GM23248 (cell line): ENCODE measurements at regions not wholly inside any gene's neighbourhood (a gene's known extent, or its start where the extent isn't known, plus 50 kb on each side); places are given as distances from the start of the nearest gene placed in this dataset.
A peak's percentile ranks its signal among the peaks of the same experiment; 100 is the strongest.

Experiments used
- DNase-seq: peaks from one replicate; pipeline ENCODE4 v3.0.0-alpha.2; 2015
- H2AFZ ChIP-seq: fragments of 200-600 bp; sonication (generic); 2 replicates; pipeline ENCODE4 v1.6.1; 2016; ENCODE audit warnings: antibody characterized with exemption
- H3F3A ChIP-seq: fragments of 200-600 bp; sonication (generic); 2 replicates; pipeline ENCODE4 v1.6.1; 2016; ENCODE audit warnings: mild to moderate bottlenecking, antibody characterized with exemption, mixed run types; ENCODE audit not compliant: insufficient read depth
- H3K27ac ChIP-seq: fragments of 200-600 bp; sonication (generic); 2 replicates; pipeline ENCODE4 v1.5.1; 2016; ENCODE audit warnings: mild to moderate bottlenecking
- H3K27me3 ChIP-seq: fragments of 200-600 bp; sonication (generic); replicated peaks from 2 replicates; pipeline ENCODE4 v1.6.1; 2016; ENCODE audit warnings: mild to moderate bottlenecking; ENCODE audit not compliant: insufficient read depth
- H3K36me3 ChIP-seq: fragments of 200-600 bp; sonication (generic); 2 replicates; pipeline ENCODE4 v1.6.1; 2016; ENCODE audit warnings: low read depth, mild to moderate bottlenecking
- H3K4me1 ChIP-seq: fragments of 200-600 bp; sonication (generic); 2 replicates; pipeline ENCODE4 v1.6.1; 2016; ENCODE audit warnings: mild to moderate bottlenecking; ENCODE audit not compliant: insufficient read depth
- H3K4me2 ChIP-seq: fragments of 200-600 bp; sonication (generic); one replicate; pipeline ENCODE4 v1.6.1; 2016; ENCODE audit warnings: mild to moderate bottlenecking; ENCODE audit not compliant: unreplicated experiment
- H3K4me3 ChIP-seq: fragments of 200-600 bp; sonication (generic); 2 replicates; pipeline ENCODE4 v1.5.1; 2016; ENCODE audit warnings: mild to moderate bottlenecking
- H3K79me2 ChIP-seq: fragments of 200-600 bp; sonication (generic); 2 replicates; pipeline ENCODE4 v1.6.1; 2016; ENCODE audit warnings: mild to moderate bottlenecking; ENCODE audit not compliant: insufficient read depth
- H3K9ac ChIP-seq: fragments of 200-600 bp; sonication (generic); 2 replicates; pipeline ENCODE4 v1.6.1; 2016; ENCODE audit warnings: mild to moderate bottlenecking
- H3K9me2 ChIP-seq: fragments of 200-600 bp; sonication (generic); 2 replicates; pipeline ENCODE4 v1.6.1; 2016; ENCODE audit warnings: mixed run types, mild to moderate bottlenecking, moderate library complexity; ENCODE audit not compliant: insufficient read depth
- H3K9me3 ChIP-seq: fragments of 200-600 bp; sonication (generic); one replicate; pipeline ENCODE4 v1.6.1; 2017; ENCODE audit warnings: low read depth
- H4K20me1 ChIP-seq: fragments of 200-600 bp; sonication (generic); 2 replicates; pipeline ENCODE4 v1.6.0; 2016; ENCODE audit not compliant: insufficient read depth
- EZH2 ChIP-seq: fragments of 200-600 bp; sonication (generic); IDR thresholded peaks from 2 replicates; pipeline ENCODE4 v1.6.1; 2018; ENCODE audit warnings: antibody characterized with exemption, mild to moderate bottlenecking; ENCODE audit not compliant: insufficient read depth, poor library complexity, severe bottlenecking
- EZH2phosphoT487 ChIP-seq: fragments of 200-600 bp; sonication (generic); IDR thresholded peaks from 2 replicates; pipeline ENCODE4 v1.6.1; 2018; ENCODE audit warnings: antibody characterized with exemption, moderate library complexity, mild to moderate bottlenecking, low read depth; ENCODE audit not compliant: insufficient read depth
- WGBS, 2 experiments: methylation state at CpG; one replicate each; pipeline ENCODE4 v1.1.6; 2015 to 2017; ENCODE audit warnings: low lambda C conversion rate in 2 of 2, low coverage in 1 of 2; ENCODE audit errors: missing lambda C conversion rate in 2 of 2; 5-methylcytosine and 5-hydroxymethylcytosine counted together
- in situ Hi-C: fragments of 300-500 bp; cut with MboI; formaldehyde crosslinking; loops from 2 replicates; pipeline ENCODE4 v1.15.0; 2020

DNA sequence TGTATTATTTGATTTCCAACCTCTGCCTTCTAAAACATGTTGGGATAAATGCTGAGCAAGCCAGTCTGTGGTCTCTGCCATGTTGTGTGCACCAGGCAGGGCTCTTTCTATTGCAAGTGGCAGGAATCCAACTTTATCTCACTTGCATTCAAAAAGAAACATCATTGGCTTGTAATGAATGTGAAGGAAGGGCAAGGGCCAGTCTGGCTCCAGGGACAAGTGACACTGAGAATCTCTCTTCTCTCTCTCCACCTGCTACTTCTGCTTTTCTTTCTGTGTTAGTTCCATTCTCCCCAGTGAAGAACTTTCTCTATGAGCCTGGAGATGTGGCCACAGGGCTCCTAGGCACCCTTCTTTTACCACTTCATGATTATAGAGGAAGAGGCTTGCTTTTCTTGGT lies 329.9 kb upstream of the NCAM1 start:
- in situ Hi-C loops: no loop called here
- TF ChIP-seq EZH2 (no peak), EZH2phosphoT487 (no peak)
- DNase-seq: no peak

DNA sequence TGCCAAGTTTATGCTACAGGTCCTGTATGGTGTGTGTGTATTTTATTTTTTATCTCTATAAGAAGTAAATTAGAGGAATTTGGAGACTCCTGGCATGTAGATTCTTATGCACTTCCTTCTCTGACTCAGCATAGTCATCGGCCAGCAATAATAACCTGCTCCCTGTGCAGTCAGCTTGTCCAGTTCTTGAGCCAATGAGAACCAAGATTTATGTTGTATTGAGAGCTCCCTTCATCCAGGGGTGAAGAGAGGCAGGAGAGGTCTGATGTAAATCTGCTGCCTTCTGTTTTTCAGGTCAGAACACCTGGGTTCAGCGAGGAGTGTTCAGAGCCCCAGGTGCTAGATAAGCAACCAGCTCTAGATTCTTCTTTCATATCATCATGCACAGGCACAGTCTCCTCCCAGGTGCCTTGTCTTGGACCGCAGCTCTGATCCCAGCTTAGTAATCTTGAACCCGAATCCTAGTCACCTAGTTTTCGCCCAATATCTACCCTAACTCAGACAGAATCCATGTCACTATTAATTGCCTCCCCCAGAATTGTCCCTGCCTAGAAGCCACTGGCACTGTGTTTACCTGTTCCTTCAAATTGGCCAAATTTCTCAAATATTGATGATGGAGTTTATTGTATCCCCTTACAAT lies 328.2 kb upstream of the NCAM1 start:
- TF ChIP-seq EZH2 (no peak), EZH2phosphoT487 (no peak)
- peak; percentile 19 for DNase-seq
- no peaks in the 10 kb centered on the region for H3F3A ChIP-seq
- no peak overlapping the region for H3K4me3 ChIP-seq
- WGBS, 2 experiments: 55 to 57% methylated on average over 5 of the region's 5 CpGs
- no peaks in the 10 kb centered on the region for H4K20me1 ChIP-seq
- H2AFZ ChIP-seq: no peak overlapping the region
- no peaks in the 10 kb centered on the region for H3K36me3 ChIP-seq
- peaks cover 32% of the 10 kb centered on the region for H3K27me3 ChIP-seq
- no peak overlapping the region for H3K4me2 ChIP-seq
- H3K9me3 ChIP-seq: no peaks in the 10 kb centered on the region
- no peaks in the 10 kb centered on the region for H3K4me1 ChIP-seq
- H3K27ac ChIP-seq: no peak overlapping the region
- H3K9ac ChIP-seq: no peak overlapping the region
- H3K9me2 ChIP-seq: no peaks in the 10 kb centered on the region
- no peaks in the 10 kb centered on the region for H3K79me2 ChIP-seq
- in situ Hi-C loops: no loop called here

More for the DNA sequence above, 329.9 kb upstream of the NCAM1 start:
- Histone ChIP-seq H3K4me3 (no peak overlapping the region), H3K9me2 (no peaks in the 10 kb centered on the region), H3K27me3 (peaks cover 29% of the 10 kb centered on the region), H3K4me2 (no peak overlapping the region), H3K4me1 (no peaks in the 10 kb centered on the region), H3F3A (no peaks in the 10 kb centered on the region), H3K79me2 (no peaks in the 10 kb centered on the region), H3K36me3 (no peaks in the 10 kb centered on the region), H2AFZ (no peak overlapping the region), H3K9ac (no peak overlapping the region), H3K27ac (no peak overlapping the region), H4K20me1 (no peaks in the 10 kb centered on the region), H3K9me3 (no peaks in the 10 kb centered on the region)

DNA sequence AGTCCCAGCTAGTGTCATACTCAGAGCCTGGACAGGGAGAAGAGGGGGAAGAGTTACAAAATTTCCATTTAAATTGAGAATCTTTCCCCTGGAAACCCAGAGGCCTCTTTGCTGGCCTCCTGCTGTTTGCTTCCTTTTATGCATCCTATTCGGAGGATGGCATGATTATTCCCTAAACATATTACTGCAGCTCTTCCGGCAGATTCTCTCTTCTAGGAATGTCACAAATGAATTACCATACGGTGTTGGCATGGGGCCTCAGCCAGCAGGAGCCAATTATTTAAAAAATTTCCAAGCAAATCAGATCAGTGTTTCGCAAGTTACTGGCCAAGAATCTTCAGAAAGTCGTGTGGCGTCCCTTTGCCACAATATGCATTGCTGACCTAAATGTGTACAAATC lies 326.7 kb upstream of the NCAM1 start:
- no peaks in the 10 kb centered on the region for H3F3A ChIP-seq
- H3K36me3 ChIP-seq: no peaks in the 10 kb centered on the region
- peaks cover 2% of the 10 kb centered on the region for H3K9me3 ChIP-seq
- H3K27ac ChIP-seq: no peak overlapping the region
- no peak overlapping the region for H3K9ac ChIP-seq
- peak; percentile 9 for DNase-seq
- WGBS, 2 experiments: 1 to 7% methylated on average over 6 of the region's 6 CpGs
- H4K20me1 ChIP-seq: no peaks in the 10 kb centered on the region
- no peak overlapping the region for H2AFZ ChIP-seq
- in situ Hi-C loops: no loop called here
- no peak overlapping the region for H3K4me2 ChIP-seq
- no peak overlapping the region for H3K4me3 ChIP-seq
- no peak for TF ChIP-seq EZH2phosphoT487
- TF ChIP-seq EZH2: no peak
- H3K27me3 ChIP-seq: peaks cover 32% of the 10 kb centered on the region
- no peaks in the 10 kb centered on the region for H3K9me2 ChIP-seq
- no peaks in the 10 kb centered on the region for H3K4me1 ChIP-seq
- H3K79me2 ChIP-seq: no peaks in the 10 kb centered on the region

DNA sequence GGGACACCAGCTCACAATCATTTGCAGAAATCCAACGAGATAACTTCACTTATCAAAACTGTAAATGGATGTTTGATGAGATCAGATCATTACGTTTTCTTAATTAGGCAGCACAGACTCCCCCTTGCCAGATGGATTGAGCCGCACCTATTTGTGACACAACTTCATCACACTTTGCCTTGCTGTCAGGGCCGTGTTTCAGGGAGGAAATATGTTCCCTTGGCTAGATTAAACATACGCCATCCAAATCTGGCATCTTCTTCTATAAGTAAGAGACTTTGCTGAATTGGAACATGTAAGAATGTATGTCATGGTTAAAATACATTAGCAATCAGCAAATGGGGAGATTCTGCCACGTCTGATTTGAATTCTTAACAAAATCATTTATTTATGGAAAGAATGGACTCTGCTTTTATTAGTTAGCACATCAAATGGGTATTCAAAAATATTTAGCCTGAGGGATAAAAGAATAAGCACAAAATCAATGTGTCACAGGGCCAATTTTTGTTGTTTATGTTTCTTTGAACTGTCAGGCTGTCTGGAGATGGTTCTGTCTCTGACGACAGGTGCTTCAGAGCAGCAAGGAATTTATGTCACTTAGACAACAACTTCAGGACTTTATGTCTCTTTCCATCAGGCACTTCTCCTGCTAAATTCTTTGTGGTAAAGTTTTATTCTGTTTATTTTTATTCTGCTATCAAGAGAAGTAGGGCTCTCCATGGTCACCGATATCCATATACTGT lies 326.1 kb upstream of the NCAM1 start:
- H3K27me3 ChIP-seq: peaks cover 32% of the 10 kb centered on the region
- no peaks in the 10 kb centered on the region for H4K20me1 ChIP-seq
- H3K27ac ChIP-seq: no peak overlapping the region
- in situ Hi-C loops: no loop called here
- H3K4me2 ChIP-seq: no peak overlapping the region
- no peaks in the 10 kb centered on the region for H3K9me2 ChIP-seq
- H3K36me3 ChIP-seq: no peaks in the 10 kb centered on the region
- H3K9ac ChIP-seq: no peak overlapping the region
- peaks cover 3% of the 10 kb centered on the region for H3K9me3 ChIP-seq
- no peak overlapping the region for H2AFZ ChIP-seq
- H3K79me2 ChIP-seq: no peaks in the 10 kb centered on the region
- H3K4me3 ChIP-seq: no peak overlapping the region
- no peaks in the 10 kb centered on the region for H3K4me1 ChIP-seq
- TF ChIP-seq EZH2 (no peak), EZH2phosphoT487 (no peak)
- H3F3A ChIP-seq: no peaks in the 10 kb centered on the region
- WGBS, 2 experiments: 14 to 16% methylated on average over 8 of the region's 8 CpGs
- no peak for DNase-seq
